ENCODE measurements at regions not wholly inside any gene's neighbourhood (a gene's known extent, or its start where the extent isn't known, plus 50 kb on each side); places are given as distances from the start of the nearest gene placed in this dataset.
"Not testable (repeated sequence)": the region's sequence is repeated elsewhere in the genome, so short reads cannot be mapped to it uniquely, and the experiment has no call there.

- no peak for DNase-seq
Observed at GRCh38 chr11:110347660-110348059, 51.2 kb upstream of the RDX start.

- no peak for DNase-seq
Observed at GRCh38 chr11:110349138-110349996, 53.0 kb upstream of the RDX start.

- not testable (repeated sequence) for DNase-seq
Observed at GRCh38 chr11:110349997-110350383, 53.6 kb upstream of the RDX start.

DNA sequence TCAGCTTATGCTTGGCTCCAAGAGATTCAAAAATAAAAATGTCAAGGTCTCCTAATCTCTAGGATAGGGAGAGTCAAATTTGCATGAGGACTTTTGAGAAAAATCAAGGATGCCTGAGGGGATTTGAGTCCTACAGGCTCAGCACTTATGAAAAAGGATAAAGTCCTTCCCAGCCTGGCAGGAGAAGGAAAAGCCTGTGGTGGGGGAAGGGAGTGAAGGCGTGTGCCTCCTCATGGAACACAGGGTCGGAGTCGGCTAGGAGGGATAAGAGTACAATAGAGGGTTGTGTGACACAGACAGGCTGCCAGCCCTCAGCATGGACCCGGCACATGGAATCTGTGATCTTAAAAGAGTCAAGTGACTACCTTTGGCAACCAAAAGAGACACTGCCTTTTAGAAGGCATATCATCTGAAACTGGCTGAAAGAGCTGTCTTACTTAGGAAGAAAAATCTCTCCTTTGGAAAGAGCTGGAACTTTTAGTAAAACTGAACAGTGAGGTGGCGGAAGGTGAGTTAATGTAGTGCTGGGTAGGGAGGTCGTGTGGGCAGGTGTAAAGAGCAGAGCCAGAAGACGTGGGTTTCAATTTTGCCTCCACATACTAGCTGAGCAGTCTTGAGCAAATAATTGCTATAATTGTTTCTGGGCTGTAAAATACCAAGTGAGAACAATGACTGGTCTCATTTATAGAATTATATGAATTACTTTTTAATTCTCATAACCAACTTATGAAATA is 58.8 kb upstream of the RDX start:
- DNase-seq: no peak

DNA sequence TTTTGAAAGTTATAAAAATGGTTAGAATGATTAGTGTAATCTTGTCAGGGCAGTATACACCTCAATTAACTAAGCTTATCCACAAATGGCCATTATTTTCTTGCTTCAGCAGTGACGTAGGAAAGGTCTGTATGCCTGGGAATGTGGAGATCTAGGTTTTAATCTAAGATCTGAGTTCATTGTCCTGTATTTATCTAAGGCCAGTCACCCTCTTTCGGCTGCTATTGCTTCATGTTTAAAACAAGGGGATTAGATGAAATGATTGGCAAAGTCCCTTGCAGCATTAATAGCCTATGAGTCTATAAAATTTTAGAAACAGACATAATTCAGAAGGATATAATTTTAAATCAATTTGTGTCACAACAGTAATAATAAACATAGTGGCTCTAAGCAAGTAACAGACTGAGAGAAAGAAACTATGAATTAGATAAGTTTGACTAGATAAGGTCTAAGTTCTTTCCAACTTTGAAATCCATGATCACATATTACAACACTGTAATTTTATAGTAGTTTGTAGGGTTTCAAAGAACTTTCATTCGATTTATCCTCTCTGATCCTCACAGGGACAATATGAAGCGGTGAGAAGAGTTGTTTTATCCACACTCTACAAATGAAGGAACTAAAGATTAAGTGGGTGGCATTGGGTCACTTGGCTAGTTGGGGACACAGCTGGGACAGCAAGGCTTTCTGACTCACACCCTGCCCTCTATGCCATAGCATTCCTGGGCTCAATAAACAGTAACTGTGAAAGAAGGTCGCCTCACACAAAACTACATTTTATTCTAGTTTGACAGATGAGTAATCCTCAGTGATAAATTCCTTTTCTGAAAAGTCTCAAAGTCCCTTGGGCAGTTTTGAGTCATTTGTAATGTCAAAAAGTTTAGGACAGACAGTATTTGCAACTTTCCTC is 60.6 kb upstream of the RDX start:
- peak; percentile 31 for DNase-seq

DNA sequence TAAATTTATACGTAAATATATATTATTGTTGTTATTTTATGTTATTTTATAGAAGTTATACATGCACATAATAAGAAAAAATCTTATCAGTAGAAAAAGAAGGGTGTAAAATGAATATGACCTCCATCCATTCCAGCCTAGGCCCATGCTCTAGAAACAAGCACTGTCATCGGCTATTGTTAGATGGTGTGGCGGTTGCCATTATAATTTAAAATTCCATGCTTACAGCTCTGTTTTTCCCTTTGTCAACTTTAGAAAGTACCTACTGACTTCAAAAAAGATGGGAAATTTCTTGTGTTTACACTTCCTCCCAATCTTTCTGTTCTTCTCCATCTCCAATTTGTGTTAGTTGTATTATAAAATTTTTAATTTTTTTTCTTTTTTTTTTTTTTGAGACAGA is 61.9 kb upstream of the RDX start:
- no peak for DNase-seq

GRCh38 chr11:110360781-110361408 is 64.5 kb upstream of the RDX start:
- not testable (repeated sequence) for DNase-seq

GRCh38 chr11:110362971-110363509 is 66.6 kb upstream of the RDX start:
- peak; percentile 96 for DNase-seq

DNA sequence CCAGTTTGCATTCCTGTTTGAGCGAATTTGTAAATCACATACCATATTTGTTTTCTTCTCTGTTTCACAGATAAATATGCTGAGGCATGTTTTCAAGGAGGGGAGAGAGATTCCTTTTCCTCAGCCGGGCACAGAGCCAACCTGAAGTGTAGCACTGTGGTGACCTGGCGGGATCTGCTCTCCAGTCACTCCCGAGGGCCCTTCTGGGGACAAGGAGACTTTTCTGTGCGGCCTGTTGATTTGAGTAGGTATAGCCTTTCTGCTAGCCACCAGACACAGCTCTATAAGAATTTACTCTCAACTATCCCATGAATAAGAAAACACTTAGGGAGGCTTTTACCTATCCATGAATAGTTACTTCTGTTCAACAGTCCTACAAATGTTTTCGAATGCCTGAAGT is 63.5 kb upstream of the FDX1 start:
- DNase-seq: peak; percentile 68

- DNase-seq: peak; percentile 36
Observed at GRCh38 chr11:110367571-110367970, 62.2 kb upstream of the FDX1 start.

- no peak for DNase-seq
Observed at GRCh38 chr11:110371084-110371483, 58.7 kb upstream of the FDX1 start.

GRCh38 chr11:110373051-110373702 is 56.6 kb upstream of the FDX1 start:
- no peak for DNase-seq

GRCh38 chr11:110374921-110375320 is 54.8 kb upstream of the FDX1 start:
- DNase-seq: no peak

- no peak for DNase-seq
Observed at GRCh38 chr11:110375351-110375750, 54.4 kb upstream of the FDX1 start.

- no peak for DNase-seq
Observed at GRCh38 chr11:110376021-110376420, 53.7 kb upstream of the FDX1 start.

GRCh38 chr11:110376711-110377324 is 52.9 kb upstream of the FDX1 start:
- peak; percentile 95 for DNase-seq

DNA sequence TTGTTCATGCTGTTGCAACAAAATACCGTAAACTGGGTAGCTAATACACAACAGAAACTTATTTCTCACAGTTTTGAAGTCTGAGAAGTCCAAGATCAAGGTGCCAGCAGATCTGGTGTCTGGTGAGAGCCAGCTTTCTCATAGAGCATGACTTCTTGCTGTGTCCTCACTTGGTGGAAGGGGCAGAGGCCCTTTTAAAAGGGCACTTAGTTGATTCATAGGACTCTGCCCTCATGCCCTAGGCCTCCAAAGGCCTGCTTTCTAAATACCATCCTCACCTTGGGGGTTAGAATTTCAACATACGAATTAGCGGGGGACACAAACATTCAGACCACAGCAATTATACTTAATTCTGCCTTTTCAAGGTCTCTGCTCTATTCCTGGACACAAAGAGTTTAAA is 52.3 kb upstream of the FDX1 start:
- DNase-seq: no peak

DNA sequence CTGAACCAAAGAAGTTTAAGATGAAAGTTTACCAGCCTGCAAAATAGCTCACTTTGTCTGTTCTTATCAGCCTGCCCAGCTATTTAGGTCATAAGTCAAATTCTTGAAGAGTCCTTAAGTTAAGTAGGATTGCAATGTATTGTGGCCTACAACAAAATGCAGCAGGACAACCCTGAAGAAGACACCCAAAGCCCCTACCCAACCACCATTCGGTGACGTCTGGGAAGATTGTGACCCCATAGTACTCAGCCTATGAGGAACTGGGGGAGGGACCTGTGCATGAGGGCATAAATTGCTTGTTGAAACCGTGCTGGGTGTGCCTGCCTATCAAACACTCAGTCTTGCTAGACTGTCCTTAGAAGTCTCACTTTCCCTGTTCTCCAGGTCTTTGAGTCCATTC is 50.5 kb upstream of the FDX1 start:
- no peak for DNase-seq

- no peak for DNase-seq
Observed at GRCh38 chr11:110379936-110380335, 49.8 kb upstream of the FDX1 start.

Data from dermis blood vessel endothelial cell (primary cell).